BE2C (cell line): ENCODE measurements at regions not wholly inside any gene's neighbourhood (a gene's known extent, or its start where the extent isn't known, plus 50 kb on each side); places are given as distances from the start of the nearest gene placed in this dataset.
"Not testable (repeated sequence)": the region's sequence is repeated elsewhere in the genome, so short reads cannot be mapped to it uniquely, and the experiment has no call there.

Experiments
- DNase-seq: peaks from one replicate; pipeline ENCODE4 v3.0.0-alpha.2; 2020
- H3K27me3 ChIP-seq: fragments of 250-450 bp; sonication (Bioruptor Pico); 2 replicates; pipeline ENCODE4 v1.5.1; 2020; ENCODE audit warnings: mild to moderate bottlenecking
- H3K36me3 ChIP-seq: fragments of 250-450 bp; sonication (Bioruptor Pico); 2 replicates; pipeline ENCODE4 v1.5.1; 2020; ENCODE audit warnings: mild to moderate bottlenecking
- H3K4me1 ChIP-seq: fragments of 250-450 bp; sonication (Bioruptor Pico); 2 replicates; pipeline ENCODE4 v1.5.1; 2020
- H3K4me3 ChIP-seq: 2 replicates; pipeline ENCODE4 v1.5.1; 2011; ENCODE audit warnings: low read depth, low read length
- H3K9me3 ChIP-seq: fragments of 250-450 bp; sonication (Bioruptor Pico); 2 replicates; pipeline ENCODE4 v1.5.1; 2020
- CTCF ChIP-seq: IDR thresholded peaks from 2 replicates; pipeline ENCODE4 v1.5.1; 2012; ENCODE audit warnings: mild to moderate bottlenecking, low read depth, low read length

GRCh38 chr5:116731432-116731831 lies 156.8 kb upstream of the SEMA6A start:
- no peaks in the 10 kb centered on the region for H3K9me3 ChIP-seq
- H3K36me3 ChIP-seq, result no peaks in the 10 kb centered on the region
- no peak for TF ChIP-seq CTCF
- no peak for DNase-seq
- no peak overlapping the region for H3K4me3 ChIP-seq
- H3K4me1 ChIP-seq, result no peaks in the 10 kb centered on the region
- no peaks in the 10 kb centered on the region for H3K27me3 ChIP-seq

- H3K4me1 ChIP-seq, result no peaks in the 10 kb centered on the region; the same call in 1 of the 2 replicates
- H3K27me3 ChIP-seq, result no peaks in the 10 kb centered on the region
- no peaks in the 10 kb centered on the region for H3K36me3 ChIP-seq
- H3K9me3 ChIP-seq, result no peaks in the 10 kb centered on the region
- no peak for DNase-seq
- H3K4me3 ChIP-seq, result no peak overlapping the region
- TF ChIP-seq CTCF, result no peak
Observed at GRCh38 chr5:116730706-116731105, 156.1 kb upstream of the SEMA6A start.

- no peaks in the 10 kb centered on the region for H3K27me3 ChIP-seq
- no peaks in the 10 kb centered on the region; the same call in 1 of the 2 replicates for H3K4me1 ChIP-seq
- no peaks in the 10 kb centered on the region for H3K9me3 ChIP-seq
- no peak for TF ChIP-seq CTCF
- DNase-seq, result no peak
- H3K36me3 ChIP-seq, result no peaks in the 10 kb centered on the region
- H3K4me3 ChIP-seq, result no peak overlapping the region
Observed at GRCh38 chr5:116730185-116730584, 155.6 kb upstream of the SEMA6A start.

- no peak for TF ChIP-seq CTCF
- Histone ChIP-seq H3K4me3 (no peak overlapping the region), H3K36me3 (no peaks in the 10 kb centered on the region), H3K9me3 (no peaks in the 10 kb centered on the region), H3K4me1 (no peaks in the 10 kb centered on the region; the same call in 1 of the 2 replicates), H3K27me3 (no peaks in the 10 kb centered on the region)
- DNase-seq, result no peak
Observed at GRCh38 chr5:116727248-116727647, 152.6 kb upstream of the SEMA6A start.

- H3K36me3 ChIP-seq, H3K4me3 ChIP-seq, DNase-seq, H3K4me1 ChIP-seq, H3K9me3 ChIP-seq, H3K27me3 ChIP-seq: not testable (repeated sequence)
Observed at GRCh38 chr5:116726180-116726579, 151.6 kb upstream of the SEMA6A start.

- no peak for TF ChIP-seq CTCF
Observed at GRCh38 chr5:116724971-116725370, 150.3 kb upstream of the SEMA6A start.

GRCh38 chr5:116722651-116723050 lies 148.0 kb upstream of the SEMA6A start:
- Histone ChIP-seq H3K27me3 (no peaks in the 10 kb centered on the region), H3K4me1 (no peaks in the 10 kb centered on the region; the same call in 1 of the 2 replicates), H3K9me3 (no peaks in the 10 kb centered on the region), H3K4me3 (no peak overlapping the region), H3K36me3 (no peaks in the 10 kb centered on the region)
- no peak for TF ChIP-seq CTCF
- no peak for DNase-seq

More at GRCh38 chr5:116724971-116725370, 150.3 kb upstream of the SEMA6A start:
- Histone ChIP-seq H3K36me3 (no peaks in the 10 kb centered on the region), H3K9me3 (no peaks in the 10 kb centered on the region), H3K4me3 (no peak overlapping the region), H3K4me1 (no peaks in the 10 kb centered on the region; the same call in 1 of the 2 replicates), H3K27me3 (no peaks in the 10 kb centered on the region)
- DNase-seq, result no peak
